MV-4-11 (cell line): ENCODE measurements at regions not wholly inside any gene's neighbourhood (a gene's known extent, or its start where the extent isn't known, plus 50 kb on each side); places are given as distances from the start of the nearest gene placed in this dataset.

ENCODE experiments used
- DNase-seq: peaks from one replicate; lab custom pipeline; 2025; lab: John Stamatoyannopoulos, UW

DNA sequence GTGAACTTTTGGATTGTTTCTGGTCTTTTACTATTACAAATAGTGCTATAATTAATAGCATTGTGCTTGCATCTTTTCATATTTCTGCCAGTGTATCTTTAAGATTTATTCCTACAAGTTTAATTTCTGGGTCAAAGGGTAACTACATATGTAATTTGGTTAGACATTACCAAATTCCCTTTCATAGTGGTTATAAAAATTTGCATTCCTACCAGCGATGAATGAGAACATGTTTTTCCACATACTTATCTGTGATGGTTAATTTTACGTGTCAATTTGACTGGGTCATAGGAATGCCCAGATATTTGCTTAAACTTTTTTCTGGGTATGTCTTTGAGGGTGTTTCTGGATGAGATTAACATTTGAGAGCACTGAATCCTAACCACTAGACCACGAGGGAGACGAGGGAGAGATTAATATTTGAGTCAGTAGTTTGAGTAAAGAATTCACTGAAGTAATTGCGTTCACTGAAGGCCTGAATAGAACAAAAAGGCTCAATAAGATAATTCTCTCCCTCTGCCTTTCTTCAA is 132.3 kb upstream of the NEO1 start:
- no peak for DNase-seq

DNA sequence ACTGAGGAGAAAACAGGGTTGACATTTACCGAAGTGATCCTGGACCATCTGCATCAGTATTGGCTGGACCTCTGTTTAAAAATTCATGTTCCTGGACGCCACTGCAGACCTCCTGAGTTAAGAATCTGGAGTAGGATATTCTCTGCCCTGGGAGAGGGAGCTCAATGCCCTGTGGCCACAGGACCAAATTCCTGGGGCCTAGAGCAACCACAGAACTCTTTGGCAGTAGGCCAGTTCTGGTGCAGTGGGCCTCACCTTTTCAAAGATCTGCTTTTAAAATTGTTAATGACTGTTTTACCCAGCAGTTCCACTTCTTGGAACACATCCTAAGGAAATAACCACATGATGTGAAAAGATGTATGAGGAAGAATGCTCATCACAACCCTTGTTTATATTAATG is 133.3 kb upstream of the ADPGK start:
- DNase-seq: no peak

DNA sequence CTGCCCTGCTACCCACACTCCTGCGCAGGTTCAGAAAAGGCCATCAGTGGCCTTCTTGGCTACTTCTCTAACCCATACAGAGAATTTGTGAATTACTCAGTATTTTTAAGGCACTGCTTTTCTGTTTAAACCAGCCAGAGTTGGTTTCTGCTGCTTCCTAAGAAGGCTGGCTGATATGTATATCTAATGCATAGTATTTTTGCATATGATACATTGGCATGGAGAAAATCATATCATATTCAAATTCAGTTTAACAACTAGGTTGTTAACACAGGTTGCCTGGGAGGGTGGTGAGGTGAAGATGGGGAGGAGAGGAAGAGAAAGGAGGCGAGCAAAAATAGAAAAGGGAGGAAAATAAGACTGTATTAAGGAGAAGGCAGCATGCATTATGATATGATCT is 132.8 kb upstream of the ADPGK start:
- DNase-seq: no peak

DNA sequence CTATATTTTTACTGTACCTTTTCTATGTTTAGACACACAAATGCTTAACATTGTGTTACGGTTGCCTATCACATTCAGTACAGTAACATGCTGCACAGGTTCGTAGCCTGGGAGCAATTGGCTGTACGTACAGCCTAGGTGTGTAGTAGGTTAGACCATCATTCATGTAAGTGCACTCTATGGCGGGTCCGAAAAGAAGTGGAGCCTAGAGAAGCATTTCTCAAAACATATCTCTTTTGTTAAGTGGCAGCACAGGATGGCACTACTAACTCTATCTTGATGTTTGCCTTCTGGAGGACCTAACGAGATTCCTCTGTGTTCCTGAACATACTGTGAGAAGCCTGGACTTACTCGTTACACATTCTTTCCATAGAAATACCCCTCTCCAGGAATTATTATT is 132.3 kb upstream of the ADPGK start:
- no peak for DNase-seq

- no peak for DNase-seq
Measured at GRCh38 chr15:72912996-72913395, 129.4 kb upstream of the ADPGK start.

DNA sequence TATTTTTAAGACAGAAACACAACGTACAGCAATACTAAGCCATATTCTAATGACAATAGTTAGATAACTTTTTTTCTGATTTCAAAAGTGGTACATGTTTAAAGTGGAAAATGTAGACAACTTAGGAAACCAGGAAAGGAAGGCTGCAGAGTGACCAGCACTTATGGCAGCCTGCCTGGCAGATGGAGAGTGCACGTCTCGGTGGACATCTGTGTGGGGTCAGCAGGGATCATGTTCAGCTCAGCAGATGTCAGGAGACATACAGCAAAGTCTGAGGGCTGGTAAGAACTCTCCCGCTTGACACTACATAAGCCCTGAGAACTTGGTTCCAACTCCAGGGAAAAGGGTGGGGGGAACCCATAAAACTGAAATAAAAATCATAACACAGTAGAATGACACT is 128.6 kb upstream of the ADPGK start:
- no peak for DNase-seq

GRCh38 chr15:72911626-72912025 is 128.1 kb upstream of the ADPGK start:
- no peak for DNase-seq

- DNase-seq: no peak
Measured at GRCh38 chr15:72908713-72909112, 125.2 kb upstream of the ADPGK start.

GRCh38 chr15:72907733-72908132 is 124.2 kb upstream of the ADPGK start:
- DNase-seq: no peak

DNA sequence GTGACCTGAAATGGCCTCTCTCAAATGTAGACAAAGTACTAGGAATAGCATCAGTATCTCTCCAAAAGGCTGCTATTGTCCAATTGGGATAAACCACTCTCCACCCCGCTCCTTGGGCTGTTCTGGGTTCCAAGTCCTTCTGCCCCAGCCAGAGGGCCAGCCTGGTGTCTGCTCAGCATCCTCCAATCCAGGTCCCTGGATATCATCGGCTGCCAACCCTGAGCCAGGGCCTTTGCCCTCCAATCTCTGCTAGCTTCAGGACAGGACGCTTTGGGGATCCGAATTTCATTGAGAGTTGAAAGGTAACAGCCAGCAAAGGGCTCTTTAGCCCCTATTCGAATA is 119.3 kb upstream of the ADPGK start:
- no peak for DNase-seq

DNA sequence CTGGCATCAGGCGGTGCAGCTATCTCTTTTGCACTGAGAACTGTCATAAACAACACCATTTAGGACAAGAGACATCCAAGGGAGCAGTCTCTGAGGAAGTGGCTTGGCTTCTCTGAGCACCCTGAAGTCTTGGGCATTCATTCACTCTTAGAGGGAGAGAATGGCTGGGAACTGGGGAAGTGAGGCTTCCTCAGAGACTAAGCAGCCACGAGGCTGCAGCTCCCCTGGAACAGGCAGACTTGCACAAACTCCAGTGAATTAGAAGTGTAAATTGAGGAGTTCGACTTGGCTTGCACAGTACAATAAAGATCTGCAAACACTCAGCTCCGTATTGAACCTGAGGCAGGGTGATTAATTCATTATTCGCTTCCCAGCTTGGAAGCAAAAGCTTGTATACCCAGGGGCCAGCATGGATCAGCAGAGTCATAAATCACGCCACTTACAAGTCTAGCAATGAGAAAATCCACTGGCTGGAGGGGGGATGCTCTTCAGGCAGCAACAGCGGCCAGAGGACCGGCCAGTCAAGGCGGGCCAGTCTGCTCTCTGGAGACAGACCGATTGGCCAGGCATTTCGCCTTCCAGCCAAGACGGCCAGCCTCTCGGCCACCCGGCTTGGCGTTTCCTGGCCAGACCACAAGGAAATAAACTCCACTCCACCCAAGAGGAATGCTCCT is 118.8 kb upstream of the ADPGK start:
- DNase-seq: no peak

- no peak for DNase-seq
Measured at GRCh38 chr15:72892986-72893385, 109.4 kb upstream of the ADPGK start.

GRCh38 chr15:72890043-72890442 is 106.5 kb upstream of the ADPGK start:
- DNase-seq: no peak

DNA sequence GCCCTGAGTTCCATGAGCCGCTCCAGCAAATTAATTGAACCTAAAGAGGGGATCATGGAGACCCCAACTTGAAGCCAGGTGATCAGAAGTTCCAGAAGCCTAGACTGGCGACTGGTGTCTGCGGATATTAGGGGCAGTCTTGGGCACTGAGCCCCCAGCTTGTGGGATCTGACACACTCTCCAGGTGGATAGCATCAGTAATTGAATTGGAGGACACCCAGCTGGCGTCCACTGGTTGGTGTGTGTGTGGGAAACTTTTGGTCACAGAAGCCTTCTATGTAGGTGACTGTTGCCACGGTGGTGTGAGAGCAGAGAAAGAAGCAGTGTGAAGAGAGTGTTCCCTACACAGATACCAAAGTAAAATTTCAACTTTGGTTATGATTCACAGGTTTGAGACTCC is 106.0 kb upstream of the ADPGK start:
- DNase-seq: no peak

DNA sequence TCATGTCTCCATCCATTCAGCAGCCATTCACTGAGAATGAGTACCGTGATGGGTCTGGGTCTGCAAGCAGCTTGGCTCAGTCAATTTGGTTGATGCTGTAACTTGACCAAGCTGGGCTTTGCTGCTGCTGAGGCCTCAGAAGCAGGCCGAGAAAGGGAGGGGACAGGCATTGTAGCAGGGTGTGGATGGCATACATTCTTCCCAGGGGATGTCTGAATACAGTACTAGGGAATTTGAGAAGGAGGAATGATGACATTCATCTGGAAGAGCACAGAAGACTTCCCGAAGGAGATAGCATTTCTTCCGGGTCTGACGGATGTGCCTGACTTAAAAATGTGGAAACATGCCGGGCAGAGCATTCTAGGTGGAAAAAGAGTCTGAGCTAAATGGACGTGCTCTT is 105.3 kb upstream of the ADPGK start:
- DNase-seq: no peak

- DNase-seq: no peak
Measured at GRCh38 chr15:72888211-72888610, 104.7 kb upstream of the ADPGK start.

DNA sequence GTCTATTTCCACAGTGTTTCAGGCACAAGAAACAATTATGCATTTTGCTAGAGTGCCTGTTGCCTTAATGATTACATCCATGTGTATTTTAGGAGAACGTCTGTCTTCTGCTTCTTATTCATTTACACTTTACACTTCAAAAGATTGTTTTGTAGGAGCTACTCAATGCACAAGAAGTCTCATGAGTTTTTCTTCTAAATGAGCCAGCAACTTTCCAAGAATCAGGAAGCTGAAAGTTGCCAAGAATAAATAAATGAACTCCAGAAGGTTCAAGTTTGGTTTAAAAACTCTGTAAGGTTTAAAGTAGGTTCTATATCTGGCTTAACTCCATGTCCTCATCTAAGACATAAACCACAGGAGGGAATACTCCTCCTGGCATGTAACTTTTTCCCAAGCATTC is 103.8 kb upstream of the ADPGK start:
- no peak for DNase-seq

GRCh38 chr15:72884311-72884710 is 100.8 kb upstream of the ADPGK start:
- no peak for DNase-seq

- no peak for DNase-seq
Measured at GRCh38 chr15:72873379-72874233, 90.0 kb upstream of the ADPGK start.

DNA sequence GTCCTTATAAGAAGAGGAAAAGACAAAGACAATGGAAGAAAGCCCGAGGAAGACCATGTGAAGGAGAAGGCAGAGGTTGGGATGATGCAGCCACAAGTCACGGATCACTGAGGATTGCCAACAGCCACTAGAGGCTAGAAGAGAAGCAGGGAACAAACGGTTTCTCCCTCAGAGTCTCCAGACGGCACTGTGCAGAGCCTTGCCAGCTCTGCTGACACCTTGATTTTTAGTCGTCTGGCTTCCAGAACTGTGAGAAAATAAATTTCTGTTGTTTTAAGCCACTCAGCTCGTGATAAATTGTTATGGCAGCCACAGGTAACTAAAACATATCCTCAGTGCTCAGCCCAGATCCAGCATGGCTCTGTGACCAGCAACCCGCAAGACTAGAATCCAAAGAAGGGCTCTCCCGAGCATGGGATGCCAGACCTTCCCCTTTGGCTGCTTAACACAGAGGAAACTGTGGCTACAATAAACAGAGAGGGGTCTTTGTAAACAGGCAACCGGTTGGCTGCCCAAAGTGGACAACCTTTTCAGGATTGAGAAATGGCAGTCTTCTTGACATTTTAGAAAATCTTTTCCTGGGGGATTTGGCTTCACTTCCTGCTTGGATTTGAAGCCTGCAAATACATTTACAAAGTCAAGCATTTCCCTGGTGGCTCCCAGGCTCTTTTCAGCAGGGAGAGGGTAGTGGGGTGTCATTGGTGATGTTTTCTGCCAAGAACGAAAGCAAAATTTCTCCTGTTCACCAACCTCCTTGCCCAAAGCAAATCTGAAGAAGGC is 88.7 kb upstream of the ADPGK start:
- no peak for DNase-seq

GRCh38 chr15:72866866-72867616 is 83.5 kb upstream of the ADPGK start:
- no peak for DNase-seq

- DNase-seq: no peak
Measured at GRCh38 chr15:72866182-72866581, 82.6 kb upstream of the ADPGK start.
